ENCODE measurements at regions not wholly inside any gene's neighbourhood (a gene's known extent, or its start where the extent isn't known, plus 50 kb on each side); places are given as distances from the start of the nearest gene placed in this dataset.
A peak's percentile ranks its signal among the peaks of the same experiment; 100 is the strongest.

DNA sequence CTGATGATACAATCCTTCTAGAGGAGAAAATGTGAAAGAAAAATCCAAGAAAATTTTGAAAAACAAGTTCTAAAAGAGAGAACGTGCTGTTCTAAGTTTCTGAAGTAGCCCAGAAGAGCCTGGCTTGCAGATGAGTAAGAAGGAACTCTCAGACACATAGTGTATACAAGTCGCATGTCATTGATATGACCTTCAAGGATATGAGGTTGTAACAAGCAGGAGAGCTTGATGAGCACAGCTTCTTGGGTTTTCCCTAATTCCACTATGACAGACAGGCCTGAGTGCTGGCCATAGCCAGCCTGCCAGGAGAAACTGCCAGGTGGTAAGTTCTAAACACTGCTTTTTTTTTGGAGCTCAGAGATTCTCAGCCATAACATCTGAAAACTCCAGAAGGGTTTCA, 235.7 kb upstream of the SIX2 start:
- no peak overlapping the region for H3K27ac ChIP-seq
- TF ChIP-seq, protein P1, sequence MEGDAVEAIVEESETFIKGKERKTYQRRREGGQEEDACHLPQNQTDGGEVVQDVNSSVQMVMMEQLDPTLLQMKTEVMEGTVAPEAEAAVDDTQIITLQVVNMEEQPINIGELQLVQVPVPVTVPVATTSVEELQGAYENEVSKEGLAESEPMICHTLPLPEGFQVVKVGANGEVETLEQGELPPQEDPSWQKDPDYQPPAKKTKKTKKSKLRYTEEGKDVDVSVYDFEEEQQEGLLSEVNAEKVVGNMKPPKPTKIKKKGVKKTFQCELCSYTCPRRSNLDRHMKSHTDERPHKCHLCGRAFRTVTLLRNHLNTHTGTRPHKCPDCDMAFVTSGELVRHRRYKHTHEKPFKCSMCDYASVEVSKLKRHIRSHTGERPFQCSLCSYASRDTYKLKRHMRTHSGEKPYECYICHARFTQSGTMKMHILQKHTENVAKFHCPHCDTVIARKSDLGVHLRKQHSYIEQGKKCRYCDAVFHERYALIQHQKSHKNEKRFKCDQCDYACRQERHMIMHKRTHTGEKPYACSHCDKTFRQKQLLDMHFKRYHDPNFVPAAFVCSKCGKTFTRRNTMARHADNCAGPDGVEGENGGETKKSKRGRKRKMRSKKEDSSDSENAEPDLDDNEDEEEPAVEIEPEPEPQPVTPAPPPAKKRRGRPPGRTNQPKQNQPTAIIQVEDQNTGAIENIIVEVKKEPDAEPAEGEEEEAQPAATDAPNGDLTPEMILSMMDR (conservative IDR thresholded peaks at IDR 0.05): no peak

DNA sequence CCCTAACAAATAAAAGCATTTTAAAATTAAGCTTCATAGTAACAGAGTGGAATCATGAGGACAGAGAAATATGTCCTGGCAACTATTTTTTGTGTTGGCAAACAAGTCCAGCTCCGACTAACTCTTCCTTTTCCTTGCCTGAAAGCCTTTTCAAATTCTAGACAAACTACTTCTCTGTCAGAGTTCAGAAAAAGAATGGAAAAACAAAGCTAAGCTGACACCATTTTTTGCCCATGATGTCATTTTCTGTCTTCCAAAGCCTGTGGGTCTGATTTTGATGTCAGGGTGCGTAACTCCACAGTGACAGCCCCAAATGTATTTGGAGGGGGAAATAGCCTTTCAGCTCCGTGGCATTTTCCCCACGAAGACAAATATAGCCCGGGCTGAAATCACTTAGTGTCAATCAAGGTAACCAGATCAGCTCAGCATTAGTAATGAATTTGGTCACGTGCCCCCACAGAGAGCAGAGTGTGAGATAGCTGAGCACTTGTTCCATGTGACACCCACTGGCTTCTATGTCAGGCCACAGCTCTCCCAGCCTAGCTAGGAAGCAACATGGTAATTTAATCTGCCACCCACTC, 233.0 kb upstream of the SIX2 start:
- TF ChIP-seq, protein P1 (conservative IDR thresholded peaks at IDR 0.05): no peak
- peak overlapping the region; percentile 63 for H3K27ac ChIP-seq

DNA sequence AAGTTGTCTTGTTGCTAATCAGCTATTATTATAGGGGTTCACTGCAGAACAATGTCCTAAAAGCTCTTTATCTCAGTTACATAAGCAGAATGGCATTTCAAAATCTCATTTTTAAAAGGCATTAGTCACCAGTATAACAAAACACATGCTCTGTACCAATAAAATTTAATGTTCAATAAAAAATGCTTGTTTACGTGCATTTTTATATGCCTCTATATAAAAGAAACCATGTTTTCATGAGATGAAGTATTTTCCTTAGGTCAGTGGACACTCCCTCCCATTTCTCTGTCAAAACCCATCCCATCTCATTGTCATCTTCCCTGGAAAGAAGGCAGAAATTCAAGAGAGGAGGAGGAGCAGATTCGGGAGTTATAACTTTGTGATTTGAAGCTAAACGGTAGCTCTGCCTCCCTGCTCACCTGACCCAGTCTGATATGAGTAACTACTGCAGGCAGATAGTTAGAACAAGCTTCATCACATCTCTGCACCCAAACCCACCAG, 231.9 kb upstream of the SIX2 start:
- TF ChIP-seq, protein P1 (conservative IDR thresholded peaks at IDR 0.05): no peak
- peak overlapping the region; percentile 63 for H3K27ac ChIP-seq

DNA sequence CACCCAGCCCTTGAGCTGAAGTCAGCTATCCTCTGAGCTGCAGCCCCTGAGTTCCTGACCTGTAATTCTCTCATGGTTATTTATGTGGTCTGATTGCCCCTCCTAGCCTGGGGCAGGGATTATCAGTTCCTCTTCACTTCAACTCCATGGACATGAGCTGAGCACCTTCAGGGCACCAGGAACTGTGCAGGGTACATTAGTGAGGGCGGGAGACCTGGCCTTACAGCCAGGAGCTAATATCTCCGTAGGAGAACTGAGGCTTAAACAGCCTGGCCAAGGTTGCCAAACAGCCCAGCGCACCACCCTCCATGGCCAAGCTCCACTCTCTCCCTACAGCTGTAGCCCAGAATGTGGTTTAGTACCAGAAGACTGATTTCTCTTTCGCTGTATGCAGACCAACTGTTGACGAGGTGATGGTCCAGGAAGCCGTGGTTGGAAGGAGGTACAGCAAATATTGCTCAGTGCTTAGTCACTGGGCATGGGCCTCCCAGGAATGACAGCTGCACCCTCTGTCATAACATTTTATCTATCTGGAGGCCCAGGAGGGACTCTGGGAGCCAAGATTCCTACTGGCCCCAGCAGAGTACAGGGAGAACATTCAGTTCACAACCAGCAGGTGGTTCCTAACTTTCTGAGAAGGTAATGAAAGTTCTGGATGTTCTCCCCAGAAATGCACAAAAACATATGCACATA, 228.7 kb upstream of the SIX2 start:
- no peak overlapping the region for H3K27ac ChIP-seq
- TF ChIP-seq, protein P1 (conservative IDR thresholded peaks at IDR 0.05): no peak

DNA sequence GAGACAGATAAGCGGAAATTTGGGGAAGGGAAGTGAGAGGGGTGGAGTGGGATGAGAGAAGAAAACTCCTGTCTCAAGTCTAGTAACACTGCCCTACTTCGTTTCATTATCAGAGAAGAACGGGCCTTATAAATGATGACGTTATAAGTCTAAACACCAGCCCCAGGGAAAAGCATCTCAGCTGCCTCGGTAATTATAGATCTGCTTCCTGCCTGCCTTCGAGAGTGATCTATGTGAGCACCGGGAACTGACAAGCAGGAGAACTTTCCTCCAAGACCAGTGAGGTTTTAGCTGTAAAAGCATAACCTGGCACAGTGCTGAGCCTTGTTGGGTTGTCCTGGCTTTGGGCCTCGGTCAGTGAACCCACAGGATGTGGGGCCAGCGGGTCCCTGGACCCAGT, 227.9 kb upstream of the SIX2 start:
- no peak overlapping the region for H3K27ac ChIP-seq
- TF ChIP-seq, protein P1 (conservative IDR thresholded peaks at IDR 0.05): no peak

DNA sequence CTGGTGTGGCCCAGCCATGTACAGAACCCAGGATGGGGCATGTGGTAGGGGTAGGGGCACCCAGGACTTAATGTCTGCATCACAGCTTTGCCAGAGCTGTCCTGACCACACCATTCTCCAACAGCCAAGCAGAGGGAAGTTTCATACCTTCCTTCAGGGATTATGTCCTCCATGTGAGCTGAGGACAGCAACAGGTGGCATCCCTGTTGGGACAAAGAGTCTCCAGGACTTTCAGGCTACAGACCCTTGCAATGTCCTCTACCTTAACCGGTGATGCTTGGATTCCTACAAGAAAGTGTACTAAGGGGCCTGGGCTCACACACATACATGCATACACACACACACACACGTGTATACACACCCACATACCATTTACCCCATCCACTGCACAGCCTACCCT, 227.0 kb upstream of the SIX2 start:
- H3K27ac ChIP-seq: no peak overlapping the region
- TF ChIP-seq, protein P1 (conservative IDR thresholded peaks at IDR 0.05): no peak

DNA sequence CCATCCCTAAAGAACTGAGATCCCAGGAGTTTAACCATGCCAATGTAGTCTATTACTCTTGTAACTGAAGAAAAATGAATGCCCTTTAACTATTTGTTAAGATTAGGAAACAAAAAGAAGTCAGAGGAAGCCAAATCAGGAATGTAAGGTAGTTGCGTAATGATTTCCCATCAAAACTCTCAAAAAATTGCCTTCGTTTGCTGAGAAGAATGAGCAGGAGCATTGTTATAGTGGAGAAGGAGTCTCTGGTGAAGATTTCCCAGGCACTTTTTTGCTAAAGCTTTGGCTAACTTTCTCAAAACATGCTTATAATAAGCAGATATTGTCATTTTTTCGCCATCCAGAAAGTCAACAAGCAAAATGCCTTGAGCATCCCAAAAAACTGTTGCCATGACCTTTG, 224.0 kb upstream of the SIX2 start:
- H3K27ac ChIP-seq: no peak overlapping the region
- TF ChIP-seq, protein P1 (conservative IDR thresholded peaks at IDR 0.05): no peak

Measured in VCaP (cell line).